CD4-positive, alpha-beta T cell (primary cell): ENCODE measurements at regions not wholly inside any gene's neighbourhood (a gene's known extent, or its start where the extent isn't known, plus 50 kb on each side); places are given as distances from the start of the nearest gene placed in this dataset.
"Not testable (repeated sequence)": the region's sequence is repeated elsewhere in the genome, so short reads cannot be mapped to it uniquely, and the experiment has no call there.

Experiments
- ATAC-seq: fragments of 200-7000 bp; cut with Tn5 transposase; one replicate; pipeline ENCODE4 v1.10.0; 2022; ENCODE audit warnings: mild to moderate bottlenecking; ENCODE audit not compliant: poor library complexity
- CTCF ChIA-PET: fragments of 350-600 bp; sonication (Branson Sonifier 250); formaldehyde crosslinking; loops from one replicate; lab custom pipeline; 2021; ENCODE audit warnings: antibody characterized with exemption, inconsistent platforms; lab: Charles Lee
- POLR2A ChIA-PET: fragments of 350-600 bp; sonication (Branson Sonifier 250); formaldehyde crosslinking; loops from one replicate; lab custom pipeline; 2021; ENCODE audit warnings: antibody characterized with exemption, inconsistent platforms; lab: Charles Lee
- DNase-seq, 14 experiments: peaks; one replicate each; pipeline ENCODE4 v3.0.0-alpha.2; 2013 to 2020; ENCODE audit warnings: mixed read lengths in 2 of 14
- H3K27ac ChIP-seq, 2 donors: one replicate each; pipeline versions ENCODE4 v1.5.1 to v1.7.0; 2013; ENCODE audit warnings: low read length in 2 of 2, low read depth in 1 of 2, mild to moderate bottlenecking in 1 of 2
- H3K27me3 ChIP-seq, 2 experiments: 1 replicate in 1 of 2; 2 replicates in 1 of 2; pipeline versions ENCODE4 v1.6.1 to v1.7.0; 2013; ENCODE audit warnings: low read length in 2 of 2, control low read depth in 1 of 2, mild to moderate bottlenecking in 1 of 2, moderate library complexity in 1 of 2; ENCODE audit not compliant: insufficient read depth in 2 of 2, control insufficient read depth in 1 of 2
- H3K36me3 ChIP-seq: one replicate; pipeline ENCODE4 v1.6.1; 2013; ENCODE audit warnings: low read length, control low read depth; ENCODE audit not compliant: insufficient read depth
- H3K4me1 ChIP-seq: one replicate; pipeline ENCODE4 v1.6.1; 2013; ENCODE audit warnings: low read length, control low read depth; ENCODE audit not compliant: insufficient read depth
- H3K4me3 ChIP-seq: one replicate; pipeline ENCODE4 v1.5.1; 2013; ENCODE audit warnings: mild to moderate bottlenecking, low read length, moderate library complexity
- H3K9me3 ChIP-seq, 2 experiments: 1 replicate in 1 of 2; 2 replicates in 1 of 2; pipeline versions ENCODE4 v1.6.1 to v1.7.0; 2013; ENCODE audit warnings: low read length in 2 of 2, mild to moderate bottlenecking in 2 of 2, control low read depth in 1 of 2, moderate library complexity in 1 of 2; ENCODE audit not compliant: control insufficient read depth in 1 of 2, insufficient read depth in 1 of 2
- H3K27ac Mint-ChIP-seq: one replicate; pipeline ENCODE4 v1.8.0; 2020; ENCODE audit warnings: mixed read lengths
- H3K27me3 Mint-ChIP-seq: one replicate; pipeline ENCODE4 v1.8.0; 2021; ENCODE audit warnings: mixed read lengths
- H3K36me3 Mint-ChIP-seq: one replicate; pipeline ENCODE4 v1.8.0; 2021; ENCODE audit warnings: low read depth, mixed read lengths
- H3K4me1 Mint-ChIP-seq: one replicate; pipeline ENCODE4 v1.8.0; 2021; ENCODE audit warnings: low read depth, mixed read lengths
- H3K4me3 Mint-ChIP-seq: one replicate; pipeline ENCODE4 v1.8.0; 2020; ENCODE audit warnings: mild to moderate bottlenecking, mixed read lengths
- H3K9me3 Mint-ChIP-seq: one replicate; pipeline ENCODE4 v1.8.0; 2020; ENCODE audit warnings: mixed read lengths
- intact Hi-C, 2 experiments: fragments of 100-400 bp; cut with DNase I in 1 of 2; cut with micrococcal nuclease in 1 of 2; formaldehyde crosslinking; loops; one replicate each; pipeline versions ENCODE4 v1.15.1 to v1.9.0; 2023 to 2025; cut with DNase I, micrococcal nuclease
- TF ChIP-seq, protein P1 (sequence below): fragments of 200-600 bp; IDR thresholded peaks from one replicate; pipeline ENCODE4 v1.8.0; 2022; ENCODE audit warnings: antibody characterized with exemption, mild to moderate bottlenecking

DNA sequence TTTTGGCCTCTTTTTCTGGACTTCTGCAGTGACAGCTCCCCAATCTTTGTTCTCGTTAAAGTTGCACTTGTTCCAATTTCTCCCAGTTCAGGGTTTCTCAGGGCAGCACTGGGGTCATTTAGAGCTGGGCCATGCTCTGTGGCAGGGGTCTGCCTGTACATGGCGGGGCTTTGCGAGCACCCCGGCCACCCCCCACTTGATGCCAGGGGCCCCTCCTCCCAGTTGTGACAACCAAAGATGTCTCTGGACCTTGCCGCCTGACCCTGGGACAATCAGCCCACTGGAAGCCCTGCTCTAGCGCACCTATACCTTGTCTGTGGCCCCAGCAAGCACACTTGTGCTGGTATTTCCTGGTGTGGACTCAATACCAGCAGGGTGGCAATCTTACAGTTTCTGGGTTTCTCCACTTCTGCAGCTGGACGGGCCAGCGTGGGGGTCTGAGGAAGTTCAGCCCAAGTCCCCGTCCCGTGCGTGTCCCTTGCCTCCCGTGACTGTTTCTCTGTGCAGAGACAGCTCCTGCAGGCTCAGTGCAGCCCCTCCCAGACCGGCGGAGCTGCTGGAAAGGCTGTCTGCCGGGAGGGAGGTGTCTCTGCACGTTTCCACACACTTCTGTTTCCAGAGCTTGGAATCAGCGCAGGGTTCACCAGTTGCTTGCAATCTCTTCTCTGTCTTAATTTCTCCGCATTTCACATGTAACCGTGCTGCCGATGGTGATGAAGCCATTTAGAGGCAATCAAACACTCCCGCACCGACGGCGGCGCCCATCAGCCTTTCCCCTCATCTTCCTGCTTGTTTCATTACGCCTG lies 1328.9 kb downstream of the BRD1 start:
- POLR2A ChIA-PET: no interaction called here
- intact Hi-C loops: no loop called here
- no peaks in the 10 kb centered on the region for H3K4me1 Mint-ChIP-seq

DNA sequence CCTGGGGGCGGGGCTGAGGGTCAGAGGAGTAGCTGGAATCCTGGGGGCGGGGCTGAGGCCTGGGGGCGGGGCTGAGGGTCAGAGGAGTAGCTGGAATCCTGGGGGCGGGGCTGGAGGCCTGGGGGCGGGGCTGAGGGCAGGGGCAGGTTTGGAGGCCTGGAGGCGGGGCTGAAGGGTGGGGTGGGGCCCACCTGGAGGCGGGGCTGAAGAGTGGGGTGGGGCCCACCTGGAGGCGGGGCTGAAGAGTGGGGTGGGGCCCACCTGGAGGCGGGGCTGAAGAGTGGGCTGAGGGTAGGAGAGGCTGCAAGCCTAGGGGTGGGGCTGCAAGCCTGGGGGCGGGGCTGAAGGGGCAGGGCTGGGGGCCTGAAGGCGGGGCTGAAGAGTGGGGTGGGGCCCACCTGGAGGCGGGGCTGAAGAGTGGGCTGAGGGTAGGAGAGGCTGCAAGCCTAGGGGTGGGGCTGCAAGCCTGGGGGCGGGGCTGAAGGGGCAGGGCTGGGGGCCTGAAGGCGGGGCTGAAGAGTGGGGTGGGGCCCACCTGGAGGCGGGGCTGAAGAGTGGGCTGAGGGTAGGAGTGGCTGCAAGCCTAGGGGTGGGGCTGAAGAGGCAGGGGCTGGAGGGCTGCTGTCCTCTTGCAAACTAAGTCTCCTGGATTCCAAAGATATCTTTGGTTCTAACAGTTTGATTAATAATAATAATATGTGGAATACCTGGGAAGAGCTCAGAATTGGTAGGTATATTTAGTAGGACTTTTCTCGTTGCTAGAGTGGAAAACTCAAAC lies 1329.7 kb downstream of the BRD1 start:
- H3K27me3 ChIP-seq, H3K36me3 Mint-ChIP-seq, H3K9me3 ChIP-seq, DNase-seq, intact Hi-C loops, H3K27ac Mint-ChIP-seq, ATAC-seq, H3K9me3 Mint-ChIP-seq, POLR2A ChIA-PET, H3K27ac ChIP-seq, CTCF ChIA-PET, H3K36me3 ChIP-seq, H3K4me1 ChIP-seq, H3K4me3 ChIP-seq, H3K4me3 Mint-ChIP-seq, H3K4me1 Mint-ChIP-seq: not testable (repeated sequence)
- peaks cover 25% of the 10 kb centered on the region for H3K27me3 Mint-ChIP-seq

More for the DNA sequence above, 1328.9 kb downstream of the BRD1 start:
- Histone ChIP-seq H3K4me1 (no peaks in the 10 kb centered on the region), H3K36me3 (no peaks in the 10 kb centered on the region), H3K4me3 (no peak overlapping the region), H3K27ac (no peak overlapping the region), H3K27me3 (peaks cover 3% of the 10 kb centered on the region in 2 experiments), H3K9me3 (no peaks in the 10 kb centered on the region)
- peaks cover 17% of the 10 kb centered on the region for H3K27me3 Mint-ChIP-seq
- TF ChIP-seq, protein P1, sequence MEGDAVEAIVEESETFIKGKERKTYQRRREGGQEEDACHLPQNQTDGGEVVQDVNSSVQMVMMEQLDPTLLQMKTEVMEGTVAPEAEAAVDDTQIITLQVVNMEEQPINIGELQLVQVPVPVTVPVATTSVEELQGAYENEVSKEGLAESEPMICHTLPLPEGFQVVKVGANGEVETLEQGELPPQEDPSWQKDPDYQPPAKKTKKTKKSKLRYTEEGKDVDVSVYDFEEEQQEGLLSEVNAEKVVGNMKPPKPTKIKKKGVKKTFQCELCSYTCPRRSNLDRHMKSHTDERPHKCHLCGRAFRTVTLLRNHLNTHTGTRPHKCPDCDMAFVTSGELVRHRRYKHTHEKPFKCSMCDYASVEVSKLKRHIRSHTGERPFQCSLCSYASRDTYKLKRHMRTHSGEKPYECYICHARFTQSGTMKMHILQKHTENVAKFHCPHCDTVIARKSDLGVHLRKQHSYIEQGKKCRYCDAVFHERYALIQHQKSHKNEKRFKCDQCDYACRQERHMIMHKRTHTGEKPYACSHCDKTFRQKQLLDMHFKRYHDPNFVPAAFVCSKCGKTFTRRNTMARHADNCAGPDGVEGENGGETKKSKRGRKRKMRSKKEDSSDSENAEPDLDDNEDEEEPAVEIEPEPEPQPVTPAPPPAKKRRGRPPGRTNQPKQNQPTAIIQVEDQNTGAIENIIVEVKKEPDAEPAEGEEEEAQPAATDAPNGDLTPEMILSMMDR: no peak
- no peaks in the 10 kb centered on the region for H3K36me3 Mint-ChIP-seq
- H3K9me3 Mint-ChIP-seq: no peaks in the 10 kb centered on the region
- no peak overlapping the region for H3K4me3 Mint-ChIP-seq
- DNase-seq (no peak), ATAC-seq (no peak)
- CTCF ChIA-PET: no interaction called here
- H3K27ac Mint-ChIP-seq: no peak overlapping the region

DNA sequence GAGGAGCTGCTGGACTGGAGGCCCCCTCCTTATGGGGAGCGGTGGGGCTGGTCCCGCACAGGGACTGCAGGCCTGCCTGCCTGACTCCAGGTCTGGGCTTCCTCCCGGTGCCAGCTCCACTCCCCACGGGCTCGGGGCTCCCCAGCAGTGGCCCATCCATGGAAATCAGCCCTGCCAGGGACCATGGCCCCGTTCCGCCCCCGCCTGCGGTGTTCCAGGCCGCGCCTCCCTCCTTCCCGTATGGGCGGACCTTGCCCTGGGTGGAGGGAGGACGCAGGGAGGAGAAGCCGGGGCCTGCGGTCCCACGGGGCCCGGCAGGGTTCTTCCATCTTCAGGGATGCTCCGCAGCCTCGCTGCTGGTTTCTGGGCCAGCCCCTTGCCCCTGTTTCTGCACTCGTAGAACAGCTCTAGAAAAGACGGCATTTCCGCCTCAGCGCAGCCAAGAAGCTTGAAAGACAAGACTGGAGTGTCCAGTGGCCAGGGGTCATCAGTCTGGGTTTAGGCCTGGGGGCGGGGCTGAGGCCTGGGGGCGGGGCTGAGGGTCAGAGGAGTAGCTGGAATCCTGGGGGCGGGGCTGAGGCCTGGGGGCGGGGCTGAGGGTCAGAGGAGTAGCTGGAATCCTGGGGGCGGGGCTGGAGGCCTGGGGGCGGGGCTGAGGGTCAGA lies 1330.6 kb downstream of the BRD1 start:
- peaks cover 9 to 15% of the 10 kb centered on the region in 2 experiments for H3K27me3 ChIP-seq
- no peaks in the 10 kb centered on the region for H3K4me1 ChIP-seq
- H3K36me3 ChIP-seq: no peaks in the 10 kb centered on the region
- POLR2A ChIA-PET: no interaction called here
- H3K9me3 ChIP-seq: no peaks in the 10 kb centered on the region
- no peak overlapping the region for H3K27ac Mint-ChIP-seq
- H3K9me3 Mint-ChIP-seq: no peaks in the 10 kb centered on the region
- TF ChIP-seq, protein P1: no peak
- DNase-seq: no peak
- no peak overlapping the region for H3K27ac ChIP-seq
- H3K4me1 Mint-ChIP-seq: no peaks in the 10 kb centered on the region
- CTCF ChIA-PET: no interaction called here
- ATAC-seq: no peak
- no peak overlapping the region for H3K4me3 Mint-ChIP-seq
- intact Hi-C loops: no loop called here
- H3K36me3 Mint-ChIP-seq: no peaks in the 10 kb centered on the region
- peaks cover 33% of the 10 kb centered on the region for H3K27me3 Mint-ChIP-seq
- H3K4me3 ChIP-seq: no peak overlapping the region
